ENCODE measurements at regions not wholly inside any gene's neighbourhood (a gene's known extent, or its start where the extent isn't known, plus 50 kb on each side); places are given as distances from the start of the nearest gene placed in this dataset.

GRCh38 chr2:238765590-238765989 is 82.3 kb upstream of the TWIST2 start:
- TF ChIP-seq TOX (CRISPR knock-in tag; IDR thresholded peaks at IDR 0.05; ENCODE audit: borderline replicate concordance) (no peak), POU6F1 (CRISPR knock-in tag; IDR thresholded peaks at IDR 0.05; ENCODE audit: borderline replicate concordance, low read depth) (no peak), TCF4 (CRISPR knock-in tag; IDR thresholded peaks at IDR 0.05; ENCODE audit: borderline replicate concordance) (no peak), GLIS3 (CRISPR knock-in tag; IDR thresholded peaks at IDR 0.05) (no peak), ZNF565 (CRISPR knock-in tag; conservative IDR thresholded peaks at IDR 0.05; ENCODE audit: low read depth) (no peak), OSR1 (CRISPR knock-in tag; IDR thresholded peaks at IDR 0.05) (no peak)
- TF ChIP-seq, protein P1, sequence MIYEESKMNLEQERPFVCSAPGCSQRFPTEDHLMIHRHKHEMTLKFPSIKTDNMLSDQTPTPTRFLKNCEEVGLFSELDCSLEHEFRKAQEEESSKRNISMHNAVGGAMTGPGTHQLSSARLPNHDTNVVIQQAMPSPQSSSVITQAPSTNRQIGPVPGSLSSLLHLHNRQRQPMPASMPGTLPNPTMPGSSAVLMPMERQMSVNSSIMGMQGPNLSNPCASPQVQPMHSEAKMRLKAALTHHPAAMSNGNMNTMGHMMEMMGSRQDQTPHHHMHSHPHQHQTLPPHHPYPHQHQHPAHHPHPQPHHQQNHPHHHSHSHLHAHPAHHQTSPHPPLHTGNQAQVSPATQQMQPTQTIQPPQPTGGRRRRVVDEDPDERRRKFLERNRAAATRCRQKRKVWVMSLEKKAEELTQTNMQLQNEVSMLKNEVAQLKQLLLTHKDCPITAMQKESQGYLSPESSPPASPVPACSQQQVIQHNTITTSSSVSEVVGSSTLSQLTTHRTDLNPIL (CRISPR knock-in tag; IDR thresholded peaks at IDR 0.05; ENCODE audit: low read depth) = no peak
- ATAC-seq = no peak

GRCh38 chr2:238771218-238771617 is 76.7 kb upstream of the TWIST2 start:
- peak; percentile 53; the same call in 1 of the 3 replicates for ATAC-seq

More at GRCh38 chr2:238771218-238771617, 76.7 kb upstream of the TWIST2 start:
- TF ChIP-seq ZNF565 (CRISPR knock-in tag; conservative IDR thresholded peaks at IDR 0.05; ENCODE audit: low read depth) = no peak
- TF ChIP-seq CSDC2 (CRISPR knock-in tag; IDR thresholded peaks at IDR 0.05) = no peak
- TF ChIP-seq GLIS3 (CRISPR knock-in tag; IDR thresholded peaks at IDR 0.05) = no peak
- TF ChIP-seq SNAI2 (CRISPR knock-in tag; IDR thresholded peaks at IDR 0.05) = no peak
- TF ChIP-seq TOX (CRISPR knock-in tag; IDR thresholded peaks at IDR 0.05; ENCODE audit: borderline replicate concordance) = no peak
- no peak for TF ChIP-seq PPARA (CRISPR knock-in tag; IDR thresholded peaks at IDR 0.05; ENCODE audit: borderline replicate concordance)
- no peak for TF ChIP-seq ZNF70 (CRISPR knock-in tag; IDR thresholded peaks at IDR 0.05)
- no peak for TF ChIP-seq OSR1 (CRISPR knock-in tag; IDR thresholded peaks at IDR 0.05)
- TF ChIP-seq ZFP3 (CRISPR knock-in tag; IDR thresholded peaks at IDR 0.05) = no peak
- no peak for TF ChIP-seq TCF4 (CRISPR knock-in tag; IDR thresholded peaks at IDR 0.05; ENCODE audit: borderline replicate concordance)
- TF ChIP-seq PATZ1 (CRISPR knock-in tag; IDR thresholded peaks at IDR 0.05; ENCODE audit: borderline replicate concordance) = no peak
- no peak for TF ChIP-seq RARB (CRISPR knock-in tag; IDR thresholded peaks at IDR 0.05)
- TF ChIP-seq ZFP30 (CRISPR knock-in tag; IDR thresholded peaks at IDR 0.05) = no peak
- TF ChIP-seq, protein P2, sequence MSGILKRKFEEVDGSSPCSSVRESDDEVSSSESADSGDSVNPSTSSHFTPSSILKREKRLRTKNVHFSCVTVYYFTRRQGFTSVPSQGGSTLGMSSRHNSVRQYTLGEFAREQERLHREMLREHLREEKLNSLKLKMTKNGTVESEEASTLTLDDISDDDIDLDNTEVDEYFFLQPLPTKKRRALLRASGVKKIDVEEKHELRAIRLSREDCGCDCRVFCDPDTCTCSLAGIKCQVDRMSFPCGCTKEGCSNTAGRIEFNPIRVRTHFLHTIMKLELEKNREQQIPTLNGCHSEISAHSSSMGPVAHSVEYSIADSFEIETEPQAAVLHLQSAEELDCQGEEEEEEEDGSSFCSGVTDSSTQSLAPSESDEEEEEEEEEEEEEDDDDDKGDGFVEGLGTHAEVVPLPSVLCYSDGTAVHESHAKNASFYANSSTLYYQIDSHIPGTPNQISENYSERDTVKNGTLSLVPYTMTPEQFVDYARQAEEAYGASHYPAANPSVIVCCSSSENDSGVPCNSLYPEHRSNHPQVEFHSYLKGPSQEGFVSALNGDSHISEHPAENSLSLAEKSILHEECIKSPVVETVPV (CRISPR knock-in tag; IDR thresholded peaks at IDR 0.05) = no peak
- no peak for TF ChIP-seq POU6F1 (CRISPR knock-in tag; IDR thresholded peaks at IDR 0.05; ENCODE audit: borderline replicate concordance, low read depth)
- TF ChIP-seq ESRRG (CRISPR knock-in tag; IDR thresholded peaks at IDR 0.05) = no peak
- no peak for TF ChIP-seq ARNTL (CRISPR knock-in tag; IDR thresholded peaks at IDR 0.05; ENCODE audit: borderline replicate concordance, low read depth)
- TF ChIP-seq, protein P3, sequence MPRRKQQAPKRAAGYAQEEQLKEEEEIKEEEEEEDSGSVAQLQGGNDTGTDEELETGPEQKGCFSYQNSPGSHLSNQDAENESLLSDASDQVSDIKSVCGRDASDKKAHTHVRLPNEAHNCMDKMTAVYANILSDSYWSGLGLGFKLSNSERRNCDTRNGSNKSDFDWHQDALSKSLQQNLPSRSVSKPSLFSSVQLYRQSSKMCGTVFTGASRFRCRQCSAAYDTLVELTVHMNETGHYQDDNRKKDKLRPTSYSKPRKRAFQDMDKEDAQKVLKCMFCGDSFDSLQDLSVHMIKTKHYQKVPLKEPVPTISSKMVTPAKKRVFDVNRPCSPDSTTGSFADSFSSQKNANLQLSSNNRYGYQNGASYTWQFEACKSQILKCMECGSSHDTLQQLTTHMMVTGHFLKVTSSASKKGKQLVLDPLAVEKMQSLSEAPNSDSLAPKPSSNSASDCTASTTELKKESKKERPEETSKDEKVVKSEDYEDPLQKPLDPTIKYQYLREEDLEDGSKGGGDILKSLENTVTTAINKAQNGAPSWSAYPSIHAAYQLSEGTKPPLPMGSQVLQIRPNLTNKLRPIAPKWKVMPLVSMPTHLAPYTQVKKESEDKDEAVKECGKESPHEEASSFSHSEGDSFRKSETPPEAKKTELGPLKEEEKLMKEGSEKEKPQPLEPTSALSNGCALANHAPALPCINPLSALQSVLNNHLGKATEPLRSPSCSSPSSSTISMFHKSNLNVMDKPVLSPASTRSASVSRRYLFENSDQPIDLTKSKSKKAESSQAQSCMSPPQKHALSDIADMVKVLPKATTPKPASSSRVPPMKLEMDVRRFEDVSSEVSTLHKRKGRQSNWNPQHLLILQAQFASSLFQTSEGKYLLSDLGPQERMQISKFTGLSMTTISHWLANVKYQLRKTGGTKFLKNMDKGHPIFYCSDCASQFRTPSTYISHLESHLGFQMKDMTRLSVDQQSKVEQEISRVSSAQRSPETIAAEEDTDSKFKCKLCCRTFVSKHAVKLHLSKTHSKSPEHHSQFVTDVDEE (CRISPR knock-in tag; IDR thresholded peaks at IDR 0.05) = no peak
- no peak for TF ChIP-seq BACH2 (CRISPR knock-in tag; IDR thresholded peaks at IDR 0.05; ENCODE audit: borderline replicate concordance)
- TF ChIP-seq ZC3H10 (CRISPR knock-in tag; IDR thresholded peaks at IDR 0.05) = no peak
